ENCODE measurements at regions not wholly inside any gene's neighbourhood (a gene's known extent, or its start where the extent isn't known, plus 50 kb on each side); places are given as distances from the start of the nearest gene placed in this dataset.
A peak's percentile ranks its signal among the peaks of the same experiment; 100 is the strongest.

GRCh38 chr10:4775808-4776207 lies 50.2 kb upstream of the AKR1E2 start:
- CTCF ChIA-PET, result interaction anchor here (0.6 to 1.2 kb wide), 2 partner anchors 1392 to 1582 kb away, joined by 3 to 4 read pairs; no protein-coding TSS in a partner anchor
- Mint-ChIP-seq H3K4me1 (ENCODE audit: insufficient read depth, unreplicated experiment) (peaks cover 17% of the 10 kb centered on the region), H3K27ac (ENCODE audit: low read depth, unreplicated experiment) (no peak overlapping the region)

GRCh38 chr10:4772202-4772570 lies 53.8 kb upstream of the AKR1E2 start:
- no peaks in the 10 kb centered on the region for H3K9me3 Mint-ChIP-seq (ENCODE audit: unreplicated experiment)
- H3K36me3 Mint-ChIP-seq (ENCODE audit: insufficient read depth, unreplicated experiment), result no peaks in the 10 kb centered on the region
- no TSS peak for BruUV-seq (replicated peaks)
- ChIA-PET CTCF (interaction anchor here (0.5 to 8.2 kb wide), 6 partner anchors 10 to 1574 kb away, joined by 3 to 70 read pairs (median 4); no protein-coding TSS in a partner anchor), POLR2A (interaction anchor here (0.9 to 6.9 kb wide), 4 partner anchors 101 to 1575 kb away, joined by 3 to 78 read pairs (median 11); partner anchors contain the start of gene KLF6)
- intact Hi-C loops (cut with micrococcal nuclease), result no loop called here
- H3K27ac Mint-ChIP-seq (ENCODE audit: low read depth, unreplicated experiment), result peak overlapping the region; percentile 96
- H3K27me3 Mint-ChIP-seq (ENCODE audit: insufficient read depth, unreplicated experiment), result no peaks in the 10 kb centered on the region
- TF ChIP-seq, protein P1, sequence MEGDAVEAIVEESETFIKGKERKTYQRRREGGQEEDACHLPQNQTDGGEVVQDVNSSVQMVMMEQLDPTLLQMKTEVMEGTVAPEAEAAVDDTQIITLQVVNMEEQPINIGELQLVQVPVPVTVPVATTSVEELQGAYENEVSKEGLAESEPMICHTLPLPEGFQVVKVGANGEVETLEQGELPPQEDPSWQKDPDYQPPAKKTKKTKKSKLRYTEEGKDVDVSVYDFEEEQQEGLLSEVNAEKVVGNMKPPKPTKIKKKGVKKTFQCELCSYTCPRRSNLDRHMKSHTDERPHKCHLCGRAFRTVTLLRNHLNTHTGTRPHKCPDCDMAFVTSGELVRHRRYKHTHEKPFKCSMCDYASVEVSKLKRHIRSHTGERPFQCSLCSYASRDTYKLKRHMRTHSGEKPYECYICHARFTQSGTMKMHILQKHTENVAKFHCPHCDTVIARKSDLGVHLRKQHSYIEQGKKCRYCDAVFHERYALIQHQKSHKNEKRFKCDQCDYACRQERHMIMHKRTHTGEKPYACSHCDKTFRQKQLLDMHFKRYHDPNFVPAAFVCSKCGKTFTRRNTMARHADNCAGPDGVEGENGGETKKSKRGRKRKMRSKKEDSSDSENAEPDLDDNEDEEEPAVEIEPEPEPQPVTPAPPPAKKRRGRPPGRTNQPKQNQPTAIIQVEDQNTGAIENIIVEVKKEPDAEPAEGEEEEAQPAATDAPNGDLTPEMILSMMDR (IDR thresholded peaks at IDR 0.05; ENCODE audit: unreplicated experiment), result no peak
- DNase-seq (ENCODE audit: unreplicated experiment), result no peak
- peaks cover 20% of the 10 kb centered on the region for H3K4me1 Mint-ChIP-seq (ENCODE audit: insufficient read depth, unreplicated experiment)
- no peak overlapping the region for H3K4me3 Mint-ChIP-seq (ENCODE audit: unreplicated experiment)

More at GRCh38 chr10:4775808-4776207, 50.2 kb upstream of the AKR1E2 start:
- intact Hi-C loops (cut with micrococcal nuclease), result no loop called here
- BruUV-seq (replicated peaks), result no TSS peak
- H3K27me3 Mint-ChIP-seq (ENCODE audit: insufficient read depth, unreplicated experiment), result no peaks in the 10 kb centered on the region
- no peak overlapping the region for H3K4me3 Mint-ChIP-seq (ENCODE audit: unreplicated experiment)
- POLR2A ChIA-PET, result interaction anchor here (0.7 to 1.3 kb wide), 4 partner anchors 9 to 1578 kb away, joined by 3 to 4 read pairs (median 4); no protein-coding TSS in a partner anchor
- TF ChIP-seq, protein P1 (IDR thresholded peaks at IDR 0.05; ENCODE audit: unreplicated experiment), result no peak
- H3K9me3 Mint-ChIP-seq (ENCODE audit: unreplicated experiment), result no peaks in the 10 kb centered on the region
- DNase-seq (ENCODE audit: unreplicated experiment), result peak; percentile 64
- no peaks in the 10 kb centered on the region for H3K36me3 Mint-ChIP-seq (ENCODE audit: insufficient read depth, unreplicated experiment)

DNA sequence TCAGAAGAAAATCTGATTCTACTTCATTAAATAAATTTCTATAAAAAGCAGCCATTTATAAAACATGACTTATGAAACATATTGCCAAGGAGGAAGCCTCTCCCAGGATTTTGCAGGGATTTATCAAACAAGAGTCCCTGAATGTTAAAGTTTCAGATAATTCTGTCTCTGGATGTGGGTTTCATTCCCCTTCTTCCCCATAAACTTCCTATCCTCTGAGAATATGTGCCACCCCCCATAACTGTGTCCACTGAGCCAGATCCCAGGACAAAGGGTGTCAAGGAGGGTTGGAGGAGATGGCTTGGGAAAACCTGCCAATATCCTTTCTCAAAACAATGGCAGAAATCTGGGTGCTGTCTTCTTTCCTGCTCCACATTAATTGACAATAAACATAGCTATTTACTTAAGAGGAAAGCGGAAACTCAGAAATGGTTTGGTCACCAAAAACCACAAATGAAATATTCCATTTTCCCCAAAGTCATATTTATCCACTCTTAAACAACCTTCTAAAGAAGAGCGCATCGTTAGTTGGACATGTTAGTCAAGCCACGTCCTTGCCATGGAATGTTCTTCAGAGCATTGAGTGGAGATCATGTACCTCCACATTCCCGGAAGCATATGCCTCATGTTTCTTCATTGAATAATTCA lies 54.3 kb upstream of the AKR1E2 start:
- Mint-ChIP-seq H3K27ac (ENCODE audit: low read depth, unreplicated experiment) (peak overlapping the region; percentile 96), H3K4me1 (ENCODE audit: insufficient read depth, unreplicated experiment) (peaks cover 25% of the 10 kb centered on the region), H3K4me3 (ENCODE audit: unreplicated experiment) (no peak overlapping the region), H3K9me3 (ENCODE audit: unreplicated experiment) (no peaks in the 10 kb centered on the region), H3K27me3 (ENCODE audit: insufficient read depth, unreplicated experiment) (no peaks in the 10 kb centered on the region), H3K36me3 (ENCODE audit: insufficient read depth, unreplicated experiment) (no peaks in the 10 kb centered on the region)
- DNase-seq (ENCODE audit: unreplicated experiment), result no peak
- ChIA-PET POLR2A (interaction anchor here (0.6 to 6.9 kb wide), 11 partner anchors 101 to 1574 kb away, joined by 3 to 78 read pairs (median 8); partner anchors contain the start of gene KLF6), CTCF (interaction anchor here (0.5 to 8.2 kb wide), 10 partner anchors 10 to 1578 kb away, joined by 3 to 70 read pairs (median 4); no protein-coding TSS in a partner anchor)
- intact Hi-C loops (cut with micrococcal nuclease), result loop anchor here (1.0 to 2.0 kb wide), 2 partner anchors 989 to 1574 kb away; no protein-coding TSS in a partner anchor
- TF ChIP-seq, protein P1 (IDR thresholded peaks at IDR 0.05; ENCODE audit: unreplicated experiment), result no peak
- BruUV-seq (replicated peaks), result no TSS peak

DNA sequence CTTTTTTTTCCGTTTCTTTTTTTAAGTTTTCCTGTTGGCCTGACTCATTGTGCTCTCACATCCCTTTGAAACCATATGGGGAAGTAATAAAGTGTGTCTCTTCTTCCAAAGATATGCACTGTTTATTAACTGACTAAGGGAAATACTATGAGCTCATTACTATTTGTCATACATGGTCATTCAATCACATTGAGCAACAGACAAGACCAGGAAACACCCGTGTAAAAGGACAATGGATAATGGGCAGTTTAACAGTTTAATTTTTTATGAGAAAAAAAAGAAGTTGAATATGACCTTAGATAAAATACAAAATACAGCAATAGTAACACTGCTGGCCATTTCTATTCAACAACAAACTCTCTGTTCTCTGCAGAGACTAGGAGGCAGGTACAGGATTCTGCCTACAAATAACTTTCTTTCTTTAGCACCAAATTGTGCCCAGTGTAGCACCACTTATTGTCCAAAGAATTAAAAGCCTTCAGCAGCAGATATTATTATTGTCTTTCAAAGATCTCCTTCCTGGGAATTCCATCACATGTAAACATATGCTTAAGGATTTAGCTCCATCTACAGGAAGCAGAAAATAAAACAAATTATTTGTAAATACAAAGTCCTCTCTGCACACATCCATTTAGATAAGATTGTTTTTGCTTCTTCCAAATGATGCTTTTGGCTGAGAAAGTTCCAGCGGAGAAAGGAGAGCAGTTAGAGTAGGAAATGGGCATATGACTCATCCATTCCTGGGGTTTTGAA lies 55.0 kb upstream of the AKR1E2 start:
- Mint-ChIP-seq H3K27me3 (ENCODE audit: insufficient read depth, unreplicated experiment) (no peaks in the 10 kb centered on the region), H3K4me3 (ENCODE audit: unreplicated experiment) (peak overlapping the region; percentile 14), H3K27ac (ENCODE audit: low read depth, unreplicated experiment) (peak overlapping the region; percentile 96), H3K4me1 (ENCODE audit: insufficient read depth, unreplicated experiment) (peaks cover 28% of the 10 kb centered on the region), H3K9me3 (ENCODE audit: unreplicated experiment) (no peaks in the 10 kb centered on the region), H3K36me3 (ENCODE audit: insufficient read depth, unreplicated experiment) (no peaks in the 10 kb centered on the region)
- intact Hi-C loops (cut with micrococcal nuclease), result loop anchor here (1.0 to 2.0 kb wide), 2 partner anchors 988 to 1574 kb away; no protein-coding TSS in a partner anchor
- TF ChIP-seq, protein P1 (IDR thresholded peaks at IDR 0.05; ENCODE audit: unreplicated experiment), result peak; percentile 39
- ChIA-PET POLR2A (interaction anchor here (0.6 to 6.9 kb wide), 22 partner anchors 19 to 1574 kb away, joined by 3 to 78 read pairs (median 4); partner anchors contain the start of gene KLF6), CTCF (interaction anchor here (0.5 to 8.2 kb wide), 19 partner anchors 9 to 1579 kb away, joined by 3 to 70 read pairs (median 4); no protein-coding TSS in a partner anchor)
- DNase-seq (ENCODE audit: unreplicated experiment), result peak; percentile 77
- TSS peak; percentile 96 for BruUV-seq (replicated peaks)
